ENCODE measurements at regions not wholly inside any gene's neighbourhood (a gene's known extent, or its start where the extent isn't known, plus 50 kb on each side); places are given as distances from the start of the nearest gene placed in this dataset.
"Not testable (repeated sequence)": the region's sequence is repeated elsewhere in the genome, so short reads cannot be mapped to it uniquely, and the experiment has no call there.

- no peak for DNase-seq (ENCODE audit: low spot score)
Observed at GRCh38 chr7:126005064-126005463, 1075.4 kb upstream of the POT1 start.

GRCh38 chr7:126001349-126001748 lies 1071.7 kb upstream of the POT1 start:
- DNase-seq (ENCODE audit: low spot score) = no peak

GRCh38 chr7:125984795-125985194 lies 1055.2 kb upstream of the POT1 start:
- DNase-seq (ENCODE audit: low spot score) = no peak

DNA sequence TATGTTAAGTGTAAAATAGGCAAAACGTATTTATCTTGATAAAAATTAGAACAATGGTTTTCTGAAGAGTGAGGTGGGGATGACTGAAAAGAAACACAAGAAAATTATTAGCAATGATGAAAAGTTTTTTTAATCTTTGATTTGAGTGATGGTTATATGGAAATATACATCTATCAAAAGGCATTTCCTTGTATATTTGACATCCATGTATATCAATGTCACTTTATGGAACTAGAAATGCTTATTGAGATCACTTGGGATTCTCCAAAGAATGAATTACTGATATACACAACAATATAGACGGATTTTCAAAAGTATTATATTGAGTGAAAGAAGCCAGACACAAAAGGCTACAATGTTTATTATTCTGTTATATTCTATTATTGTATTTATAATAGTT lies 1042.0 kb upstream of the POT1 start:
- no peak for DNase-seq (ENCODE audit: low spot score)

GRCh38 chr7:125966278-125967048 lies 1036.8 kb upstream of the POT1 start:
- no peak for DNase-seq (ENCODE audit: low spot score)

GRCh38 chr7:125934955-125935354 lies 1005.3 kb upstream of the POT1 start:
- DNase-seq (ENCODE audit: low spot score) = peak; percentile 31

DNA sequence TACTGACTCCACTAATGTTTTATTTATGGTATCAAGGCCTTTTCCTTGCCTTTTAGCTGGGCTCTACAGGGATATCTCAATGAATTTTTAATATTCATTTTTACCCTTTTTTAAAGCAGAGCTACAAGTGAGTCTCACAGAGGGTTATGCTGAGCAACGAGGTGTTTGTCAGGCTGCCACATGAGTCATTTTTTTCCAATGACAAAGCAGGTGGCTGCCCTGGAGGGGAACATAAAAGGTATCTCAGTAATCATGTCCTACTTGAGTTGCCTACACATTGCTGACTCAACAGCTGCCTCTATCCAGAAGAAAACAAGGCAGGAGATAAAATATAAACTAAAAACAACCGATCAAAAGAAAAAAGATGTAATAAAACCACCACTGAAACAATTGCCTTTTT lies 1004.9 kb upstream of the POT1 start:
- peak; percentile 48 for DNase-seq (ENCODE audit: low spot score)

DNA sequence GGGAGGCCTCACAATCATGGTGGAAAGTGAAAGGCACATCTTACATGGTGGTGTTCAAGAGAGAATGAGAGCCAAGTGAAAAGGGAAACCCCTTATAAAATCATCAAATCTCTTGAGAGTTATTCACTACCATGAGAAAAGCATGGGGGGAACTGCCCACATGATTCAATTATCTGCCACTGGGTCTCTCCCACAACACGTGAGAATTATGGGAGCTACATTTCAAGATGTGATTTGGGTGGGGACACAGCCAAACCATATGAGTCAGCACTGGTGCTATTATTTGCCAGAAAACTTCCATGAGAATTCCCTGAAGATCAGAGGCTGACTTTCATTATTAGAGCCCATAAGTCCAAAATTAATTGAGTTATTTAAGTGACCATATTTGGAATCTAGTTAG lies 1001.2 kb upstream of the POT1 start:
- no peak for DNase-seq (ENCODE audit: low spot score)

DNA sequence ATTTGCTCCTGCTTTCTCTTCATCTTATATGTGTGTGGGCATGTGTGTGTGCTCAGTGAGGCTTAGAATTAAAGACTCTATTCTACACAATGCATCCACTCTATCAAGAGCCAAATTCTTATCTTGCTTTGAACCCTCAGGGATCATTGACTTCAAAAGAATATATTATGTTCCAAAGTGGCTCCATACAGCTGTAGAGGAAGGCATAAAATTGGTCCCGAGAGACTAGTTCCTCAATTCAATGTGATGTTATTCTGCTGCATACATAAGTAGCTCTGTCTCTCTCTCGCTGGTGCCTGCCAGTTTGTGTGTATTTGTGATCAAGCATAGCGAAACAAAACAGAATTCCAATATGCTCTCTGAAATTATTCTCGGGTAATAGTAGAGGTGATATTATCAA lies 997.9 kb upstream of the POT1 start:
- no peak for DNase-seq (ENCODE audit: low spot score)

DNA sequence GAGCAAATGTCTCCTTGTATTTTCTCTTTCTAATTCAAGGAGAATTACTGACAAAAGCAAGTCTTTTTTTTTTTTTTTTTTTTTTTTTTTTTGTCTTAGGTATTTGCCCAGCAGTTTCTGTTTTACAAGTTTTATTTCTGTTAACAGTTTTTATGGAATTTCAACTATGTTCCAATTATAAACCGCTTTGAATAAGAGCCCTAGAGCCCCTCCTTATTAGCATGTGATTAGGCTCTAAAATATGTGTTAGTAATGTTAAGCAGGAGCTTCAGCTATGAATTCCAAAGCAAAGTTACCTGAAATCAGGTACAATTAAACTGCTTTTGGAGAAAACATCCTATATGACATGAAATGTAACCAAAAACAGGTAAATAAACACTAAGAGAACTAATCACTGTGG lies 997.0 kb upstream of the POT1 start:
- DNase-seq (ENCODE audit: low spot score) = no peak

- DNase-seq (ENCODE audit: low spot score) = no peak
Observed at GRCh38 chr7:125924037-125924436, 994.4 kb upstream of the POT1 start.

DNA sequence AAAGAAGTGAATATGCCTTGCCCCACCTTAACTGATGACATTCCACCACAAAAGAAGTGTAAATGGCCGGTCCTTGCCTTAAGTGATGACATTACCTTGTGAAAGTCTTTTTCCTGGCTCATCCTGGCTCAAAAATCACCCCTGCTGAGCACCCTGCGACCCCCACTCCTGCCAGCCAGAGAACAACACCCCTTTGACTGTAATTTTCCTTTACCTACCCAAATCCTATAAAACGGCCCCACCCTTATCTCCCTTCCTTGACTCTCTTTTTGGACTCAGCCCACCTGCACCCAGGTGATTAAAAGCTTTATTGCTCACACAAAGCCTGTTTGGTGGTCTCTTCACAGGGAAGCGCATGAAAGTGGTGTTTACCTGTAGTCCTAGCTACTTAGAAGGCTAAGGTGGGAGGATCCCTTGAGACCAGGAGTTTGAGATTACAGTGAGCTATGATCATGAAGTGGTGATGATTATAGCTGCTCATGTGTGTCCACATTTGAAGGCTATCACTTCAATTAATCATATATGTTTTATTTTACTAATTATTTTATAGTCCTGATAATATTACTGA lies 985.8 kb upstream of the POT1 start:
- DNase-seq (ENCODE audit: low spot score) = not testable (repeated sequence)

DNA sequence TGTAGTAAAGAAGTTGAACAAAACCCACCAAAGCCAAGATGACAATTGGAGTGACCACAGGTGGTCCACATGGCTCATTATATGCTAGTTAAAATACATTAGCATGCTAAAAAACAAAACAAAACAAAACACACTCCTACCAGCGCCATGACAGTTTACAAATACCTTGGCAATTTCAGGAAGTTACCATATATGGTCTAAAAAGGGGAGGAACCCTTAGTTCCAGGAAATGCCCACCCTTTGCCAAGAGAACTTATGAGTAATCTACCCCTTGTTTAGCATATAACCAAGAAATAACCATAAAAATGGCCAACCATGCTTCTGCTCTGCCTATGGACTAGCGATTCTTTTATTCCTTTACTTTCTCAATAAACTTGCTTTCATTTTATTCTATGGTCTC lies 979.1 kb upstream of the POT1 start:
- DNase-seq (ENCODE audit: low spot score) = peak; percentile 63

DNA sequence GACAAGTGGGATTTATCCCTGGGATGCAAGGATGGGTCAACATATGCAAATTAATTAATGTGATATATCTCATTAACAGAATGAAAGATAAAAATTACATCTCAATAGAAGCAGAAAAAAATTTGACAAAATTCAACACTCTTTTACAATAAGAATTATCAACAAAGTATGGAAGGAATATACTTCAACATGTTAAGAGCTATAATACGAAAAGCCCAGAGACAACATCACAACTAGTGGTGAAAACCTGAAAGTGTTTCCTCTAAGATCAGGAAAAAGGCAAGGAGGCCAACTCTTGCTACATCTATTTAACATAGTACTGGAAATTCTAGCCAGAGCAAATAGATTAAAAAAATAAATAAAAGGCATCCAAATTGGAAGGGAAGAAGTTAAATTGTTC lies 970.0 kb upstream of the POT1 start:
- DNase-seq (ENCODE audit: low spot score) = no peak

DNA sequence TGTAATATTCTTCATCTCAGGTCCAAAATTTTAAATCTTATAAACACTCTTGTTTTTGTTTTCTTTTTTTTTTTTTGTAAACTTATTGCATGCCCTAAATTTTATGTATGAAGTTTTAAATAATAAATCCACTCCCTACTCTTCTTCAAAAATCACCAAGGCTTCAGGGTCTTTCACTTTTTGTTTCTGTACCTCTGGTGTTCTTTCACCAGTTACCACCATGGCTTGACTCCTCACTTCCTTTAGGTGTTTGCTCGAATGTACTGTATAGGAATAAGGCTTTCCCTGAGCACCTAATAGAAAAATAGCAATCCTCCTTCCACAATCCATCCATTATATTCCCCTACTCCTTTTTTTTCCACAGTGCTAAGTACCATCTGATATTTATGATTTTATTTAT lies 962.8 kb upstream of the POT1 start:
- no peak for DNase-seq (ENCODE audit: low spot score)

- peak; percentile 23 for DNase-seq (ENCODE audit: low spot score)
Observed at GRCh38 chr7:125878988-125879387, 949.4 kb upstream of the POT1 start.

GRCh38 chr7:125878235-125878956 lies 948.8 kb upstream of the POT1 start:
- DNase-seq (ENCODE audit: low spot score) = peak; percentile 16

DNA sequence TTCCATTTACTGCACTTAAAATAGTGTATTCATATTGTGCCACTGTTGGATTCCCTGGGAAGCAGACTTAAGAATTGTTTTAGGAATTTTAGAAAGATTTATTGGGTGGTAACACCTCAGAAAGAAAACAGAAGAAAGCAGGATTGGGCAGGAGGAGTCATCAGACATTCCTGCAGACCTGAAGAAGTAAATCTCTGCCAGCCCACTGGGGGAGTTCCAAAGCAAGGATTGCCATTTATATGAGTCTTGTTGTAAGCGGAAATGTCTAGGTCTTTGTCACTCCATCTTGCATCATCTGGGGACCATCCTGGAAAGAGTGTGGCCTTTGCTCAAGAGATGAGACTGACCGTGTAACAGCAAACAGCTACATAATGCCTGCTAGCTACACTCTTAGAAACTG lies 947.6 kb upstream of the POT1 start:
- peak; percentile 10 for DNase-seq (ENCODE audit: low spot score)

- no peak for DNase-seq (ENCODE audit: low spot score)
Observed at GRCh38 chr7:125876431-125876830, 946.8 kb upstream of the POT1 start.

- DNase-seq (ENCODE audit: low spot score) = no peak
Observed at GRCh38 chr7:125871431-125871830, 941.8 kb upstream of the POT1 start.

DNA sequence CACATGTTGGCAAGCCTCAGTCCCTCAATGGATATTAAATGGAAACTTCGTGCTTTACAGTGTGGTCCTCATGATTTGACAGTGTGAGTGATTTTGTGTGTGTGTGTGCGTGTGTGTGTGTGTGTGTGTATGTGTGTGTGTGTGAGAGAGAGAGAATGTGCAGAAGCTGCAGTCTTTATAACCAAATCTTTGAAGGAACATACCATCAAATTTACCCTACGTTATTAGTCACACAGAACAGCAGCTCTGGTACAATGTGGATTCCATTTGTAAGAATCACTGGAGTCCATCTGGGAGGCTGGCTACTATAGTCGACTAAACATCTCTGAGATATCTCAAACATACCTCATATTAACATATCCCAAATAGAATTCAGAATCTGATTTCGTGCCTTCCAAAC lies 928.0 kb upstream of the POT1 start:
- no peak for DNase-seq (ENCODE audit: low spot score)

- no peak for DNase-seq (ENCODE audit: low spot score)
Observed at GRCh38 chr7:125848157-125848556, 918.5 kb upstream of the POT1 start.

GRCh38 chr7:125847692-125848091 lies 918.1 kb upstream of the POT1 start:
- DNase-seq (ENCODE audit: low spot score) = no peak
